IMR-90 (cell line): ENCODE measurements at regions not wholly inside any gene's neighbourhood (a gene's known extent, or its start where the extent isn't known, plus 50 kb on each side); places are given as distances from the start of the nearest gene placed in this dataset.

Source experiments
- CEBPB ChIP-seq: IDR thresholded peaks from 2 replicates; pipeline ENCODE4 v1.6.1; 2012; ENCODE audit warnings: low read depth, low read length, improper control_type of control experiment
- CHD1 ChIP-seq: IDR thresholded peaks from 2 replicates; pipeline ENCODE4 v1.6.1; 2012; ENCODE audit warnings: low read depth, low read length, improper control_type of control experiment
- FOS ChIP-seq: fragments of 150-350 bp; IDR thresholded peaks from 2 replicates; pipeline ENCODE4 v1.6.1; 2016; ENCODE audit warnings: low read depth, low read length
- MAFK ChIP-seq: IDR thresholded peaks from 2 replicates; pipeline ENCODE4 v1.6.1; 2012; ENCODE audit warnings: low read depth, low read length, improper control_type of control experiment
- MAZ ChIP-seq: IDR thresholded peaks from 2 replicates; pipeline ENCODE4 v1.6.1; 2012; ENCODE audit warnings: low read depth, mild to moderate bottlenecking, low read length, improper control_type of control experiment, moderate library complexity, borderline replicate concordance
- MXI1 ChIP-seq: IDR thresholded peaks from 2 replicates; pipeline ENCODE4 v1.6.1; 2012; ENCODE audit warnings: low read depth, mild to moderate bottlenecking, low read length, moderate library complexity, borderline replicate concordance
- NFE2L2 ChIP-seq: fragments of 150-350 bp; IDR thresholded peaks from 2 replicates; pipeline ENCODE4 v1.6.1; 2016; ENCODE audit warnings: low read depth, mild to moderate bottlenecking, low read length
- POLR2A ChIP-seq: IDR thresholded peaks from 2 replicates; pipeline ENCODE4 v1.6.1; 2012; ENCODE audit warnings: mild to moderate bottlenecking, low read depth, low read length
- RAD21 ChIP-seq: IDR thresholded peaks from 2 replicates; pipeline ENCODE4 v1.6.1; 2012; ENCODE audit warnings: low read length, improper control_type of control experiment
- RCOR1 ChIP-seq: IDR thresholded peaks from 2 replicates; pipeline ENCODE4 v1.6.1; 2012; ENCODE audit warnings: mild to moderate bottlenecking, low read length, improper control_type of control experiment; ENCODE audit not compliant: insufficient replicate concordance
- RFX5 ChIP-seq: IDR thresholded peaks from 2 replicates; pipeline ENCODE4 v1.8.0; 2012; ENCODE audit warnings: low read depth, mild to moderate bottlenecking, low read length, moderate library complexity
- SMC3 ChIP-seq: fragments of 150-350 bp; IDR thresholded peaks from 2 replicates; pipeline ENCODE4 v1.6.1; 2016; ENCODE audit warnings: low read depth, mild to moderate bottlenecking, antibody characterized with exemption, low read length, moderate library complexity
- TF ChIP-seq, protein P1 (sequence below): conservative IDR thresholded peaks from 2 replicates; pipeline ENCODE4 v1.5.1; 2012; ENCODE audit warnings: mild to moderate bottlenecking, low read depth, low read length, improper control_type of control experiment
- TF ChIP-seq, protein P2 (sequence below): fragments of 150-350 bp; IDR thresholded peaks from 2 replicates; pipeline ENCODE4 v1.6.1; 2017; ENCODE audit warnings: mild to moderate bottlenecking, antibody characterized with exemption, low read length, low read depth

DNA sequence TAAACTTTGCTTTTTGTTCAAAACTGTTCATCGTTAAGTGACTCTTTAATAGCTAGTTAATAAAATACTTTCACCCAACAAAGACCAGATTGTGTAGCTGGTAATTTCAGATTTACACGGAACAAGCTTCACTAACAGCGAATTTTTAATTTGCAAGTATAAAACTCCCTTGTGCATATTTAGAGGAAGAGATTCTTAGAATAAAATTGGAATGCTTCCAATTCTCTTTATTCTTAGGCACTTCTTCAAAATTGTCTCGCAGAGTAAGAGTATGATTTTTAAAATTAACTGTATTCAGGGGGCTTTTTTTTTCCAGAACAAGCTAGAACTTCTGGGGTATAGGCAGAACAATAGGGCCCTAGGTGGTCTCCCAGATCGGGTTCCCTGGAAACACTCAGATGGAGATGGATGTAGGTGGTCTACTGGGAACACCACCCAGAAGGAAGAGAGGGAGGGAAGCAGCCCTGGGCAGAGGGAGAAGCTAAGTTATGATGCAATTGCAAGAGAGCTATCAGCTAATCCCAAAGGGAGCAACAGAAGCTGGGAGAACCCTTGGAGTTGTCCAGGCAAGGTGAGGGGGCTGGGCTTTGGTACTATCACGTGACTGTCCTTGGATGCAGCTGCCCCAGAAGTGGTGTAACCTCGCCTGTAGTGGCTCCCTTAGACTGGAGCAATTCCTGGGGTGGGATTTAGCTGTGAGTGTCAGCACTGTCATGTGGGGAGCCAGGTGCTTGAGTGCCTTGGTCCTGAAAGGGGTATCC lies 151.7 kb upstream of the ASB18 start:
- TF ChIP-seq POLR2A, result no peak
- TF ChIP-seq, protein P1, sequence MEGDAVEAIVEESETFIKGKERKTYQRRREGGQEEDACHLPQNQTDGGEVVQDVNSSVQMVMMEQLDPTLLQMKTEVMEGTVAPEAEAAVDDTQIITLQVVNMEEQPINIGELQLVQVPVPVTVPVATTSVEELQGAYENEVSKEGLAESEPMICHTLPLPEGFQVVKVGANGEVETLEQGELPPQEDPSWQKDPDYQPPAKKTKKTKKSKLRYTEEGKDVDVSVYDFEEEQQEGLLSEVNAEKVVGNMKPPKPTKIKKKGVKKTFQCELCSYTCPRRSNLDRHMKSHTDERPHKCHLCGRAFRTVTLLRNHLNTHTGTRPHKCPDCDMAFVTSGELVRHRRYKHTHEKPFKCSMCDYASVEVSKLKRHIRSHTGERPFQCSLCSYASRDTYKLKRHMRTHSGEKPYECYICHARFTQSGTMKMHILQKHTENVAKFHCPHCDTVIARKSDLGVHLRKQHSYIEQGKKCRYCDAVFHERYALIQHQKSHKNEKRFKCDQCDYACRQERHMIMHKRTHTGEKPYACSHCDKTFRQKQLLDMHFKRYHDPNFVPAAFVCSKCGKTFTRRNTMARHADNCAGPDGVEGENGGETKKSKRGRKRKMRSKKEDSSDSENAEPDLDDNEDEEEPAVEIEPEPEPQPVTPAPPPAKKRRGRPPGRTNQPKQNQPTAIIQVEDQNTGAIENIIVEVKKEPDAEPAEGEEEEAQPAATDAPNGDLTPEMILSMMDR, result no peak
- TF ChIP-seq RCOR1, result no peak
- TF ChIP-seq MAZ, result no peak
- TF ChIP-seq CEBPB, result no peak
- TF ChIP-seq, protein P2, sequence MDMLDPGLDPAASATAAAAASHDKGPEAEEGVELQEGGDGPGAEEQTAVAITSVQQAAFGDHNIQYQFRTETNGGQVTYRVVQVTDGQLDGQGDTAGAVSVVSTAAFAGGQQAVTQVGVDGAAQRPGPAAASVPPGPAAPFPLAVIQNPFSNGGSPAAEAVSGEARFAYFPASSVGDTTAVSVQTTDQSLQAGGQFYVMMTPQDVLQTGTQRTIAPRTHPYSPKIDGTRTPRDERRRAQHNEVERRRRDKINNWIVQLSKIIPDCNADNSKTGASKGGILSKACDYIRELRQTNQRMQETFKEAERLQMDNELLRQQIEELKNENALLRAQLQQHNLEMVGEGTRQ, result no peak
- no peak for TF ChIP-seq RFX5
- TF ChIP-seq FOS, result no peak
- TF ChIP-seq CHD1, result no peak
- TF ChIP-seq NFE2L2, result no peak
- TF ChIP-seq SMC3, result no peak
- TF ChIP-seq RAD21, result no peak
- no peak for TF ChIP-seq MXI1
- TF ChIP-seq MAFK, result no peak
